PC-3 (cell line): ENCODE measurements at regions not wholly inside any gene's neighbourhood (a gene's known extent, or its start where the extent isn't known, plus 50 kb on each side); places are given as distances from the start of the nearest gene placed in this dataset.

Source experiments
- EZH2 ChIP-seq: fragments of 300-600 bp; sonication (generic); IDR thresholded peaks from one replicate; pipeline ENCODE4 v1.6.1; 2017; ENCODE audit warnings: antibody characterized with exemption, mild to moderate bottlenecking, low read length; ENCODE audit not compliant: unreplicated experiment
- EZH2phosphoT487 ChIP-seq: fragments of 300-600 bp; sonication (generic); IDR thresholded peaks from 2 replicates; pipeline ENCODE4 v1.6.1; 2018; ENCODE audit warnings: mild to moderate bottlenecking, antibody characterized with exemption, low read length, borderline replicate concordance
- TF ChIP-seq, protein P1 (sequence below): fragments of 300-600 bp; sonication (generic); conservative IDR thresholded peaks from 2 replicates; pipeline ENCODE4 v1.5.1; 2017; ENCODE audit warnings: antibody characterized with exemption, low read depth, mild to moderate bottlenecking, low read length

DNA sequence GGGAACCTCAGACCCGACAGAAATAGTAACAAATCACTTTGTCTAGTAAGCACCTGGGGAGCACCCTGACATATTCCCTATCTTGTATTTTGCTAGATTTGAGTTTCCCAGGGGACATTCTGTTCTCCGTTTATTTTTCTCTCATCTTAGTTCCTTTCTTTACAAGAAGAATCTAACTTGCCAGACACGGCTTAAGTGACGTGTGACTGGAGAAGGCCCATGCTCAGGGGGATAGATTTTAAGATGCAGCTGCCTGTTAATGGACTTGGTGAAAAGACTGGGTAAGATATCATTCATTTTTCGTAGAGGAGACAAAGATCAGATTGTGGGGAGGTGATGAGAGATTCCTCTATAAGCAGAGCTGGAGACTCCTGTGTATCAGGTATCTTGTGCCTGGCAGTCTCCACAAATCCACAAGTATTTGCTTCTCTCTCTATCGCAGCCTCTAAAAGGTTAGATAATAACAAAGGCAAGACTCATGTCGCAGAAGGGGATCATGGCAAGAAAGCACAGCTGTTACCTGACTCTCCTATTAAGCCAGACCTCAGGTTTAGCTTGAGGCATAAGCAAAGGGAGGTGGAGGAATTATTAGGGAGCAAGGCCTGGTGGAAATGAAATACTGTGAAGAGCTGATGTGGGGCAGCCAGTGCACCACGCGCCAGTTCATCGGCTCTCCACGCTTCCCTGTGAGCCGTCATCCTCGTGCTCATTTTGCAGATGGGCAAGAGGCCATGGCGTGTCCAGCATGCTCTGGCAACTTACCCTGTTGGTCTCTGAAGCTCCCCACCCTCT, 347.2 kb upstream of the TNP1 start:
- TF ChIP-seq, protein P1, sequence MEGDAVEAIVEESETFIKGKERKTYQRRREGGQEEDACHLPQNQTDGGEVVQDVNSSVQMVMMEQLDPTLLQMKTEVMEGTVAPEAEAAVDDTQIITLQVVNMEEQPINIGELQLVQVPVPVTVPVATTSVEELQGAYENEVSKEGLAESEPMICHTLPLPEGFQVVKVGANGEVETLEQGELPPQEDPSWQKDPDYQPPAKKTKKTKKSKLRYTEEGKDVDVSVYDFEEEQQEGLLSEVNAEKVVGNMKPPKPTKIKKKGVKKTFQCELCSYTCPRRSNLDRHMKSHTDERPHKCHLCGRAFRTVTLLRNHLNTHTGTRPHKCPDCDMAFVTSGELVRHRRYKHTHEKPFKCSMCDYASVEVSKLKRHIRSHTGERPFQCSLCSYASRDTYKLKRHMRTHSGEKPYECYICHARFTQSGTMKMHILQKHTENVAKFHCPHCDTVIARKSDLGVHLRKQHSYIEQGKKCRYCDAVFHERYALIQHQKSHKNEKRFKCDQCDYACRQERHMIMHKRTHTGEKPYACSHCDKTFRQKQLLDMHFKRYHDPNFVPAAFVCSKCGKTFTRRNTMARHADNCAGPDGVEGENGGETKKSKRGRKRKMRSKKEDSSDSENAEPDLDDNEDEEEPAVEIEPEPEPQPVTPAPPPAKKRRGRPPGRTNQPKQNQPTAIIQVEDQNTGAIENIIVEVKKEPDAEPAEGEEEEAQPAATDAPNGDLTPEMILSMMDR: no peak
- no peak for TF ChIP-seq EZH2phosphoT487
- no peak for TF ChIP-seq EZH2
